HCT116 (cell line): ENCODE measurements at regions not wholly inside any gene's neighbourhood (a gene's known extent, or its start where the extent isn't known, plus 50 kb on each side); places are given as distances from the start of the nearest gene placed in this dataset.

Source experiments
- ATAC-seq: fragments of 200-7000 bp; cut with Tn5 transposase; 2 replicates; pipeline ENCODE4 v1.9.1; 2020; ENCODE audit warnings: mild to moderate bottlenecking, moderate library complexity
- BruUV-seq: library from RNA; stranded (reverse); fragments of 400-500 nt; replicated peaks from 2 replicates; lab custom pipeline; 2021; lab: Mats Ljungman, UMichigan
- CTCF ChIA-PET: fragments of 300-600 bp; sonication (Branson Sonifier 250); formaldehyde crosslinking; loops from one replicate; lab custom pipeline; 2021; ENCODE audit warnings: antibody characterized with exemption; lab: Charles Lee
- POLR2A ChIA-PET: fragments of 300-600, 350-600 bp; sonication (Branson Sonifier 250); formaldehyde crosslinking; loops from one replicate; lab custom pipeline; 2021; ENCODE audit warnings: antibody characterized with exemption; lab: Charles Lee
- RAD21 ChIA-PET, 2 experiments: fragments of 300-600 bp; sonication (Branson Sonifier 250); formaldehyde crosslinking; loops; one replicate each; lab custom pipeline; 2023; ENCODE audit warnings: low total read pairs in 2 of 2; ENCODE audit not compliant: uncharacterized antibody in 2 of 2, unreplicated experiment in 2 of 2, low non-redundant PET in 1 of 2; lab: Charles Lee
- DNase-seq: peaks from one replicate; pipeline ENCODE4 v3.0.0-alpha.2; 2010; ENCODE audit warnings: low read depth, low spot score
- H2AFZ ChIP-seq: fragments of 200-600 bp; shearing (Covaris generic), sonication (generic); 2 replicates; pipeline ENCODE4 v1.6.1; 2017; ENCODE audit warnings: low read depth, mixed run types, mixed read lengths, antibody characterized with exemption, low read length; ENCODE audit not compliant: poor library complexity, severe bottlenecking
- H3K27ac ChIP-seq: 2 replicates; pipeline ENCODE4 v1.5.1; 2012; ENCODE audit warnings: low read depth, low read length
- H3K27me3 ChIP-seq: fragments of 200-600 bp; sonication (generic); 2 replicates; pipeline ENCODE4 v1.6.1; 2016; ENCODE audit warnings: mixed run types, low read length, mixed read lengths; ENCODE audit not compliant: insufficient read depth
- H3K36me3 ChIP-seq, 2 experiments: fragments of 200-500 bp in 1 of 2; fragments of 200-600 bp in 1 of 2; sonication (Bioruptor generic) in 1 of 2; sonication (generic) in 1 of 2; 2 replicates each; pipeline versions ENCODE4 v1.5.1 to v1.6.1; 2014 to 2016; ENCODE audit warnings: low read length in 2 of 2, inconsistent platforms in 1 of 2, mixed read lengths in 1 of 2, mixed run types in 1 of 2; ENCODE audit not compliant: insufficient read depth in 2 of 2, control insufficient read depth in 1 of 2
- H3K4me1 ChIP-seq, 2 experiments: fragments of 200-600 bp in 1 of 2; sonication (generic) in 1 of 2; 2 replicates each; pipeline versions ENCODE4 v1.5.1 to v1.6.1; 2012 to 2017; ENCODE audit warnings: low read length in 2 of 2, inconsistent platforms in 1 of 2, mild to moderate bottlenecking in 1 of 2, mixed read lengths in 1 of 2, mixed run types in 1 of 2, moderate library complexity in 1 of 2; ENCODE audit not compliant: insufficient read depth in 2 of 2, control insufficient read depth in 1 of 2
- H3K4me2 ChIP-seq: fragments of 200-600 bp; sonication (generic); 2 replicates; pipeline ENCODE4 v1.6.1; 2017; ENCODE audit warnings: mixed run types, low read length, mixed read lengths
- H3K4me3 ChIP-seq, 2 experiments: fragments of 200-600 bp in 1 of 2; sonication (generic) in 1 of 2; replicated peaks in 1 of 2; 2 replicates each; pipeline ENCODE4 v1.5.1; 2011 to 2016; ENCODE audit warnings: low read length in 2 of 2, control low read depth in 1 of 2, low read depth in 1 of 2, mild to moderate bottlenecking in 1 of 2, mixed read lengths in 1 of 2, mixed run types in 1 of 2
- H3K79me2 ChIP-seq: fragments of 200-600 bp; sonication (generic); 2 replicates; pipeline ENCODE4 v1.6.1; 2017; ENCODE audit warnings: mild to moderate bottlenecking, mixed run types, low read length, moderate library complexity, mixed read lengths; ENCODE audit not compliant: insufficient read depth
- H3K9ac ChIP-seq: fragments of 200-600 bp; sonication (generic); 2 replicates; pipeline ENCODE4 v1.6.1; 2016; ENCODE audit warnings: low read length, mixed read lengths
- H3K9me2 ChIP-seq: fragments of 200-600 bp; sonication (generic), shearing (Covaris generic); 2 replicates; pipeline ENCODE4 v1.6.1; 2017; ENCODE audit warnings: mixed run types, mild to moderate bottlenecking, moderate library complexity; ENCODE audit not compliant: insufficient read depth
- H3K9me3 ChIP-seq, 2 experiments: fragments of 200-500 bp in 1 of 2; fragments of 200-600 bp in 1 of 2; sonication (Bioruptor generic) in 1 of 2; sonication (generic) in 1 of 2; 2 replicates each; pipeline ENCODE4 v1.6.1; 2014 to 2017; ENCODE audit warnings: low read length in 2 of 2, mixed read lengths in 2 of 2, inconsistent platforms in 1 of 2, low read depth in 1 of 2, mild to moderate bottlenecking in 1 of 2, mixed run types in 1 of 2, moderate library complexity in 1 of 2; ENCODE audit not compliant: control insufficient read depth in 1 of 2, insufficient read depth in 1 of 2
- H4K20me1 ChIP-seq: fragments of 200-600 bp; sonication (generic), shearing (Covaris generic); 2 replicates; pipeline ENCODE4 v1.6.1; 2017; ENCODE audit warnings: mixed run types, mild to moderate bottlenecking, moderate library complexity; ENCODE audit not compliant: insufficient read depth
- CBX3 ChIP-seq: IDR thresholded peaks from 2 replicates; pipeline ENCODE4 v1.6.1; 2012; ENCODE audit warnings: low read depth
- CTCF ChIP-seq, 3 experiments: fragments of 200-600 bp in 1 of 3; sonication (generic) in 1 of 3; IDR thresholded peaks in 2 of 3; conservative IDR thresholded peaks in 1 of 3; 2 replicates each; pipeline ENCODE4 v1.5.1; 2012 to 2017; ENCODE audit warnings: low read depth in 2 of 3, low read length in 2 of 3, antibody characterized with exemption in 1 of 3, borderline replicate concordance in 1 of 3, control low read depth in 1 of 3, mild to moderate bottlenecking in 1 of 3, mixed read lengths in 1 of 3, mixed run types in 1 of 3, moderate library complexity in 1 of 3; ENCODE audit not compliant: insufficient read depth in 1 of 3
- EGR1 ChIP-seq: IDR thresholded peaks from 2 replicates; pipeline ENCODE4 v1.6.1; 2012; ENCODE audit warnings: low read depth
- ELF1 ChIP-seq: IDR thresholded peaks from 2 replicates; pipeline ENCODE4 v1.6.1; 2012; ENCODE audit warnings: low read depth, borderline replicate concordance
- EZH2phosphoT487 ChIP-seq: fragments of 200-600 bp; IDR thresholded peaks from 2 replicates; pipeline ENCODE4 v1.6.1; 2018; ENCODE audit warnings: antibody characterized with exemption, borderline replicate concordance
- FOSL1 ChIP-seq: IDR thresholded peaks from 2 replicates; pipeline ENCODE4 v1.6.1; 2012; ENCODE audit warnings: low read depth
- MAX ChIP-seq: IDR thresholded peaks from 2 replicates; pipeline ENCODE4 v1.6.1; 2012
- POLR2AphosphoS5 ChIP-seq: IDR thresholded peaks from 2 replicates; pipeline ENCODE4 v1.6.1; 2011; ENCODE audit warnings: mild to moderate bottlenecking, low read depth, low read length, moderate library complexity
- REST ChIP-seq: IDR thresholded peaks from 2 replicates; pipeline ENCODE4 v1.6.1; 2012; ENCODE audit warnings: low read depth
- SRF ChIP-seq: IDR thresholded peaks from 2 replicates; pipeline ENCODE4 v1.6.1; 2012; ENCODE audit warnings: low read depth
- ZBTB33 ChIP-seq: IDR thresholded peaks from 2 replicates; pipeline ENCODE4 v1.6.1; 2011; ENCODE audit warnings: mild to moderate bottlenecking, low read length, moderate library complexity; ENCODE audit not compliant: insufficient replicate concordance; ENCODE audit errors: extremely low read depth
- ZFX ChIP-seq: fragments of 450-650 bp; IDR thresholded peaks from 2 replicates; pipeline ENCODE4 v1.6.1; 2017
- ZNF274 ChIP-seq: fragments of 200-500 bp; sonication (Bioruptor generic); IDR thresholded peaks from 2 replicates; pipeline ENCODE4 v1.6.1; 2014; ENCODE audit warnings: mild to moderate bottlenecking, low read depth, low read length, inconsistent platforms
- intact Hi-C: fragments of 100-400 bp; cut with micrococcal nuclease; formaldehyde crosslinking; loops from 2 replicates; pipeline ENCODE4 v1.10.0; 2022

GRCh38 chr2:215670396-215670795 is 234.5 kb upstream of the FN1 start:
- Histone ChIP-seq H3K27me3 (no peaks in the 10 kb centered on the region), H4K20me1 (no peaks in the 10 kb centered on the region), H3K27ac (no peak overlapping the region), H3K9ac (no peak overlapping the region), H2AFZ (no peak overlapping the region), H3K9me2 (no peaks in the 10 kb centered on the region), H3K4me1 (no peaks in the 10 kb centered on the region), H3K4me3 (no peak overlapping the region), H3K4me2 (no peak overlapping the region), H3K36me3 (no peaks in the 10 kb centered on the region), H3K79me2 (no peaks in the 10 kb centered on the region), H3K9me3 (no peaks in the 10 kb centered on the region)
- intact Hi-C loops = no loop called here
- CTCF ChIA-PET = no interaction called here
- ATAC-seq (no peak), DNase-seq (no peak)
- RAD21 ChIA-PET = no interaction called here
- no peak for TF ChIP-seq MAX
- BruUV-seq = no TSS peak
- POLR2A ChIA-PET = no interaction called here

GRCh38 chr2:215668378-215668775 is 232.5 kb upstream of the FN1 start:
- ATAC-seq = no peak
- Histone ChIP-seq H3K79me2 (no peaks in the 10 kb centered on the region), H2AFZ (no peak overlapping the region), H3K9me3 (no peaks in the 10 kb centered on the region), H3K27ac (no peak overlapping the region), H3K4me3 (no peak overlapping the region), H3K4me2 (no peak overlapping the region), H4K20me1 (no peaks in the 10 kb centered on the region), H3K4me1 (peaks cover 0 to 9% of the 10 kb centered on the region in 2 experiments; a peak in 2 of 4 replicates), H3K9ac (no peak overlapping the region), H3K36me3 (no peaks in the 10 kb centered on the region), H3K27me3 (no peaks in the 10 kb centered on the region), H3K9me2 (no peaks in the 10 kb centered on the region)
- DNase-seq = no peak
- BruUV-seq = no TSS peak
- ChIA-PET CTCF (no interaction called here), RAD21 (no interaction called here), POLR2A (no interaction called here)
- intact Hi-C loops = no loop called here
- TF ChIP-seq POLR2AphosphoS5 (no peak), EGR1 (no peak), CBX3 (no peak), ZNF274 (no peak), ELF1 (no peak), CTCF (IDR thresholded peaks at IDR 0.05 in 2 of 3, conservative IDR thresholded peaks at IDR 0.05 in 1 of 3; ENCODE audit: borderline replicate concordance in 1 of 3, insufficient read depth in 1 of 3, low read depth in 2 of 3, low read length in 2 of 3) (no peak), ZBTB33 (no peak), FOSL1 (no peak), EZH2phosphoT487 (no peak), SRF (no peak), ZFX (no peak), REST (no peak)
